ENCODE measurements at regions not wholly inside any gene's neighbourhood (a gene's known extent, or its start where the extent isn't known, plus 50 kb on each side); places are given as distances from the start of the nearest gene placed in this dataset.

- intact Hi-C loops (cut with DNase I): no loop called here
- no peak for DNase-seq
These were observed 340.9 kb downstream of the LIG4 start for GRCh38 chr13:107874456-107874855.

GRCh38 chr13:107873926-107874325, 341.4 kb downstream of the LIG4 start:
- DNase-seq: no peak
- intact Hi-C loops (cut with DNase I): no loop called here

GRCh38 chr13:107870400-107870799, 344.9 kb downstream of the LIG4 start:
- no peak for DNase-seq
- intact Hi-C loops (cut with DNase I): no loop called here

GRCh38 chr13:107867701-107868661, 347.4 kb downstream of the LIG4 start:
- peak in 41 of 42 donors; percentile 32 to 84 (median 65) for DNase-seq
- intact Hi-C loops (cut with DNase I): no loop called here

GRCh38 chr13:107866941-107867623, 348.3 kb downstream of the LIG4 start:
- intact Hi-C loops (cut with DNase I): no loop called here
- peak in 39 of 42 donors; percentile 9 to 72 (median 39) for DNase-seq

- peak in 41 of 42 donors; percentile 7 to 70 (median 37) for DNase-seq
- intact Hi-C loops (cut with DNase I): no loop called here
These were observed 349.1 kb downstream of the LIG4 start for GRCh38 chr13:107866032-107866940.

- intact Hi-C loops (cut with DNase I): no loop called here
- peak in 1 of 42 donors; percentile 1 for DNase-seq
These were observed 349.7 kb downstream of the LIG4 start for GRCh38 chr13:107865643-107866031.

GRCh38 chr13:107865318-107865575, 350.1 kb downstream of the LIG4 start:
- DNase-seq: no peak
- intact Hi-C loops (cut with DNase I): no loop called here

- DNase-seq: peak in 9 of 42 donors; percentile 9 to 32 (median 17)
- intact Hi-C loops (cut with DNase I): loop anchor here (5.0 kb wide), 1 partner anchor 652 kb away; no protein-coding TSS in a partner anchor
These were observed 350.6 kb downstream of the LIG4 start for GRCh38 chr13:107864543-107865317.

GRCh38 chr13:107860284-107860683, 355.1 kb downstream of the LIG4 start:
- intact Hi-C loops (cut with DNase I): loop anchor here (5.0 kb wide), 1 partner anchor 648 kb away; no protein-coding TSS in a partner anchor
- no peak for DNase-seq

- intact Hi-C loops (cut with DNase I): no loop called here
- DNase-seq: no peak
These were observed 360.5 kb downstream of the LIG4 start for GRCh38 chr13:107854880-107855279.

- intact Hi-C loops (cut with DNase I): no loop called here
- DNase-seq: no peak
These were observed 363.3 kb downstream of the LIG4 start for GRCh38 chr13:107852072-107852471.

- no peak for DNase-seq
- intact Hi-C loops (cut with DNase I): no loop called here
These were observed 363.7 kb downstream of the LIG4 start for GRCh38 chr13:107851670-107852069.

- intact Hi-C loops (cut with DNase I): no loop called here
- no peak for DNase-seq
These were observed 367.9 kb downstream of the LIG4 start for GRCh38 chr13:107847406-107847805.

- DNase-seq: no peak
- intact Hi-C loops (cut with DNase I): no loop called here
These were observed 368.7 kb downstream of the LIG4 start for GRCh38 chr13:107846642-107847041.

GRCh38 chr13:107845911-107846310, 369.4 kb downstream of the LIG4 start:
- intact Hi-C loops (cut with DNase I): no loop called here
- DNase-seq: no peak

GRCh38 chr13:107843681-107844080, 371.7 kb downstream of the LIG4 start:
- DNase-seq: no peak
- intact Hi-C loops (cut with DNase I): no loop called here

GRCh38 chr13:107843281-107843680, 372.1 kb downstream of the LIG4 start:
- no peak for DNase-seq
- intact Hi-C loops (cut with DNase I): no loop called here
